Trophoblast cell (in vitro differentiated cells and primary cell): ENCODE measurements at regions not wholly inside any gene's neighbourhood (a gene's known extent, or its start where the extent isn't known, plus 50 kb on each side); places are given as distances from the start of the nearest gene placed in this dataset.
"Not testable (repeated sequence)": the region's sequence is repeated elsewhere in the genome, so short reads cannot be mapped to it uniquely, and the experiment has no call there.

ENCODE experiments used
- DNase-seq, 2 donors: peaks; one replicate each; pipeline ENCODE4 v3.0.0-alpha.2; 2016
- H2AFZ ChIP-seq: 2 replicates; pipeline ENCODE4 v1.6.1; 2013; ENCODE audit warnings: low read length, moderate library complexity, mild to moderate bottlenecking; ENCODE audit not compliant: insufficient read depth, poor library complexity
- H2AK5ac ChIP-seq: 2 replicates; pipeline ENCODE4 v1.6.1; 2013; ENCODE audit warnings: mild to moderate bottlenecking, low read length
- H2BK120ac ChIP-seq: 2 replicates; pipeline ENCODE4 v1.6.1; 2013; ENCODE audit warnings: low read length, mild to moderate bottlenecking, moderate library complexity; ENCODE audit not compliant: insufficient read depth, poor library complexity
- H2BK12ac ChIP-seq: 2 replicates; pipeline ENCODE4 v1.6.1; 2013; ENCODE audit warnings: mild to moderate bottlenecking, low read length, moderate library complexity
- H2BK5ac ChIP-seq: 2 replicates; pipeline ENCODE4 v1.6.1; 2013; ENCODE audit warnings: low read length, low read depth, moderate library complexity, mild to moderate bottlenecking; ENCODE audit not compliant: poor library complexity
- H3K14ac ChIP-seq: 2 replicates; pipeline ENCODE4 v1.6.1; 2013; ENCODE audit warnings: mild to moderate bottlenecking, low read length
- H3K18ac ChIP-seq: 2 replicates; pipeline ENCODE4 v1.6.1; 2013; ENCODE audit warnings: mild to moderate bottlenecking, low read length
- H3K23ac ChIP-seq: 2 replicates; pipeline ENCODE4 v1.6.1; 2013; ENCODE audit warnings: low read length
- H3K27ac ChIP-seq: 2 replicates; pipeline ENCODE4 v1.5.1; 2013; ENCODE audit warnings: low read depth, mild to moderate bottlenecking, inconsistent platforms, low read length, moderate library complexity
- H3K27me3 ChIP-seq: 2 replicates; pipeline ENCODE4 v1.6.1; 2013; ENCODE audit warnings: inconsistent platforms, mild to moderate bottlenecking, low read length, moderate library complexity; ENCODE audit not compliant: insufficient read depth
- H3K36me3 ChIP-seq, 2 experiments: 1 replicate in 1 of 2; 2 replicates in 1 of 2; pipeline ENCODE4 v1.6.1; 2013; ENCODE audit warnings: low read length in 2 of 2, mild to moderate bottlenecking in 2 of 2, moderate library complexity in 1 of 2; ENCODE audit not compliant: insufficient read depth in 2 of 2, control insufficient read depth in 1 of 2
- H3K4ac ChIP-seq: 2 replicates; pipeline ENCODE4 v1.6.1; 2013; ENCODE audit warnings: low read depth, mild to moderate bottlenecking, low read length, moderate library complexity
- H3K4me1 ChIP-seq, 2 experiments: 1 replicate in 1 of 2; 2 replicates in 1 of 2; pipeline ENCODE4 v1.6.1; 2013; ENCODE audit warnings: low read length in 2 of 2, mild to moderate bottlenecking in 2 of 2, moderate library complexity in 1 of 2; ENCODE audit not compliant: insufficient read depth in 2 of 2, control insufficient read depth in 1 of 2
- H3K4me2 ChIP-seq: 2 replicates; pipeline ENCODE4 v1.6.1; 2013; ENCODE audit warnings: inconsistent platforms, mild to moderate bottlenecking, low read length, moderate library complexity
- H3K4me3 ChIP-seq: 2 replicates; pipeline ENCODE4 v1.5.1; 2013; ENCODE audit warnings: mild to moderate bottlenecking, low read depth, low read length, inconsistent platforms
- H3K79me1 ChIP-seq: one replicate; pipeline ENCODE4 v1.6.1; 2013; ENCODE audit warnings: low read length
- H3K79me2 ChIP-seq: 2 replicates; pipeline ENCODE4 v1.6.1; 2013; ENCODE audit warnings: low read length, mild to moderate bottlenecking; ENCODE audit not compliant: control insufficient read depth, insufficient read depth, poor library complexity
- H3K9ac ChIP-seq: 2 replicates; pipeline ENCODE4 v1.6.1; 2013; ENCODE audit warnings: mild to moderate bottlenecking, low read length
- H3K9me3 ChIP-seq: 2 replicates; pipeline ENCODE4 v1.6.1; 2013; ENCODE audit warnings: low read depth, mild to moderate bottlenecking, control low read depth, inconsistent platforms, low read length; ENCODE audit not compliant: insufficient read depth
- H4K12ac ChIP-seq: 2 replicates; pipeline ENCODE4 v1.6.1; 2013; ENCODE audit warnings: low read depth, mild to moderate bottlenecking, low read length, moderate library complexity
- H4K8ac ChIP-seq: 2 replicates; pipeline ENCODE4 v1.6.1; 2013; ENCODE audit warnings: low read depth, mild to moderate bottlenecking, low read length, moderate library complexity
- H4K91ac ChIP-seq: one replicate; pipeline ENCODE4 v1.6.1; 2013; ENCODE audit warnings: low read depth, mild to moderate bottlenecking, low read length, moderate library complexity
- WGBS: extraction: QIAGEN DNeasy Blood & Tissue Kit; methylation state at CpG from one replicate; pipeline ENCODE4 v1.1.7; 2013; ENCODE audit warnings: missing lambda C conversion rate; ENCODE audit not compliant: insufficient read length, insufficient coverage; ENCODE audit errors: extremely low coverage; 5-methylcytosine and 5-hydroxymethylcytosine counted together

DNA sequence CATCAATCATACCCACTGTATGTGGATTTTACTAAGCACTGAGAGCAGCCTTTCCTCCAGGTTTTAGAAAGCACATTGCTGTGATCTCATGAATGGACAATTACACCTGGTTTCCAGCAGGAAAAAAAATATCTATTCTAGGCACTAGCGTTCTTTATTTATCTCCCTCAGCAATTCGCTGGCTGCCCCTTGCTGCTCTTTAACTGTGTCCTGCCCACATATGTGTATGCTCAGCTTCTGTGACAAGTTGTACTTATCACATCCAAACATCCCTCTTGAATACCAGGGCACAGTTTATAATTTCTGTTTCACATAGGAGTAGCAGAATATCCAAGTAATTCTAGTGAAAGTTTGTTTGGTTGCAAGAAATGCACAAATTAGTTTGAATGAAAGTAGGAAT, 146.8 kb downstream of the USP46 start:
- Histone ChIP-seq H3K4me1 (no peaks in the 10 kb centered on the region), H2AFZ (no peak overlapping the region), H3K18ac (no peak overlapping the region), H4K12ac (no peak overlapping the region), H3K79me1 (no peaks in the 10 kb centered on the region), H2AK5ac (no peak overlapping the region), H2BK12ac (no peak overlapping the region), H3K27me3 (no peaks in the 10 kb centered on the region), H2BK120ac (no peak overlapping the region), H3K27ac (no peak overlapping the region), H3K9ac (no peak overlapping the region), H4K91ac (no peak overlapping the region), H3K79me2 (no peaks in the 10 kb centered on the region), H3K4me2 (no peak overlapping the region), H4K8ac (no peak overlapping the region), H3K23ac (no peak overlapping the region), H3K4ac (no peak overlapping the region), H3K36me3 (no peaks in the 10 kb centered on the region), H3K4me3 (no peak overlapping the region), H2BK5ac (no peak overlapping the region), H3K9me3 (no peaks in the 10 kb centered on the region), H3K14ac (no peak overlapping the region)
- no peak for DNase-seq
- no CpG with 5 or more reads among the region's 2 CpGs for WGBS

DNA sequence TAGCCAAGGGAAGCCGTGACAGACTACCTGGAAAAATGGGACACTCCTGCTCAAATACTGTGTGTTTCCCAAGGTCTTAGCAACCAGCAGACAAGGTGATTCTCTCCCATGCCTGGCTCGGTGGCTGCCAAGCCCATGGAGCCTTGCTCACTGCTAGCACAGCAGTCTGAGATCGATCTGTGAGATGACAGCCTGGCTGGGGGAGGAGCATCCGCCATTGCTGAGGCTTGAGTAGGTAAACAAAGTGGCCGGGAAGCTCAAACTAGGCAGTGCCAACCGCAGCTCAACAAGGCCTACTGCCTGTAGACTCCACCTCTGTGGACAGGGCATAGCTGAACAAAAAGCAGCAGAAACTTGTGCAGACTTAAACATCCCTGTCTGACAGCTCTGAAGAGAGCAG, 137.0 kb downstream of the USP46 start:
- WGBS: no CpG with 5 or more reads among the region's 6 CpGs
- not testable (repeated sequence) for H4K8ac ChIP-seq

DNA sequence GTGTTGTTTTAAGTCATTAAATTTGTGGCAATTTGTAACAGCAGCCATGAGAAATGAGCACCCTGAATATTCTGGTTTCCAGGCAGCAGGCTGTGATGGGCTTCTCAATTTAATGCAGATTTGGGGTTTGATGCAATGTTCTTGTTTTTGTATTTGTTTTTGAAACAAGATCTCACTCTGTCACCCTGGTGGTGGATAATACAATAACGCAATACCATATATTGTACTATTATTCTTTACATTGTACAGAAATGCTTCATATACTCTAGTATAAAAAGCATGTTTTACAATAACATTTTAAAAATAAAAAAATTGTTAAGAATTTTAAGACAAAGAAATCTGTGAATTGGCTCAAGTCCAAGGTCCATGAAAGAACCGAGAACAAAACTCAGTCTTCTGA, 129.1 kb downstream of the USP46 start:
- Histone ChIP-seq H3K27ac (no peak overlapping the region), H3K4me1 (no peaks in the 10 kb centered on the region), H3K4me3 (no peak overlapping the region), H2BK5ac (no peak overlapping the region), H2AK5ac (no peak overlapping the region), H3K18ac (no peak overlapping the region), H3K79me1 (no peaks in the 10 kb centered on the region), H3K79me2 (no peaks in the 10 kb centered on the region), H3K4me2 (no peak overlapping the region), H3K27me3 (no peaks in the 10 kb centered on the region), H4K12ac (no peak overlapping the region), H4K8ac (no peak overlapping the region), H4K91ac (no peak overlapping the region), H3K36me3 (no peaks in the 10 kb centered on the region), H3K14ac (no peak overlapping the region), H3K9ac (no peak overlapping the region), H3K23ac (no peak overlapping the region), H3K4ac (no peak overlapping the region), H2AFZ (no peak overlapping the region), H2BK120ac (no peak overlapping the region), H3K9me3 (no peaks in the 10 kb centered on the region), H2BK12ac (no peak overlapping the region)
- WGBS: no CpG with 5 or more reads among the region's 2 CpGs
- DNase-seq: no peak

More for the DNA sequence above, 137.0 kb downstream of the USP46 start:
- H3K4me3 ChIP-seq, H3K27me3 ChIP-seq, H3K18ac ChIP-seq, H3K36me3 ChIP-seq, H3K23ac ChIP-seq, H3K9me3 ChIP-seq, H4K12ac ChIP-seq, H3K4me1 ChIP-seq, H4K91ac ChIP-seq, H3K79me2 ChIP-seq, H2AFZ ChIP-seq, H3K14ac ChIP-seq, H2AK5ac ChIP-seq, H2BK5ac ChIP-seq, H3K9ac ChIP-seq, H2BK12ac ChIP-seq, H3K79me1 ChIP-seq, H3K4me2 ChIP-seq, H2BK120ac ChIP-seq, DNase-seq, H3K4ac ChIP-seq, H3K27ac ChIP-seq: not testable (repeated sequence)

DNA sequence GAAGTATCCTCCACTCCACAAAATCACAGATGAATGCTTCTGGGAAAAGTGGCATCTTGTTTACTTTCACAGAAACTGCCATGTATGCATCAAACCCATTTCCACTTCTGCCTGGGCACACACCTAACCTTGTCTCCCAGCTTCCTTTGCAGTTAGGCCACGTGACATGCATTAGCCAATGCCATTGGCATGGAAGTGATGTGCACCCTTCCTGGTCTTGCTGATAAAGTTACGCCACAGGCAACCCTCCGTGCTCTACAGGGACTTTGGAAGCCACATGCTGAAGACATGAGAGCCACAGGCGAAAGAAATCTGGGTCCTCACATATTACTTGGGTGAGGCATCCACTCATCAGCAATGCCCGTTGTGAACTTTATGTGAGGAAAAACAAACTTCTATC, 123.3 kb downstream of the USP46 start:
- no peak overlapping the region for H2AK5ac ChIP-seq
- H3K79me2 ChIP-seq: no peaks in the 10 kb centered on the region
- H3K27ac ChIP-seq: no peak overlapping the region
- WGBS: no CpG with 5 or more reads among the region's 5 CpGs
- H4K12ac ChIP-seq: no peak overlapping the region
- no peak overlapping the region for H3K4me2 ChIP-seq
- H2BK120ac ChIP-seq: no peak overlapping the region
- no peak overlapping the region for H2BK5ac ChIP-seq
- no peak overlapping the region for H2BK12ac ChIP-seq
- H4K91ac ChIP-seq: no peak overlapping the region
- H3K4ac ChIP-seq: no peak overlapping the region
- H3K4me3 ChIP-seq: no peak overlapping the region
- H3K36me3 ChIP-seq: no peaks in the 10 kb centered on the region
- H3K18ac ChIP-seq: no peak overlapping the region
- no peaks in the 10 kb centered on the region for H3K9me3 ChIP-seq
- DNase-seq: no peak
- H3K14ac ChIP-seq: no peak overlapping the region
- no peak overlapping the region for H3K9ac ChIP-seq
- no peaks in the 10 kb centered on the region for H3K79me1 ChIP-seq
- H2AFZ ChIP-seq: no peak overlapping the region
- H3K23ac ChIP-seq: no peak overlapping the region
- H4K8ac ChIP-seq: no peak overlapping the region
- no peaks in the 10 kb centered on the region for H3K27me3 ChIP-seq
- H3K4me1 ChIP-seq: no peaks in the 10 kb centered on the region
